A673 (cell line): ENCODE measurements at regions not wholly inside any gene's neighbourhood (a gene's known extent, or its start where the extent isn't known, plus 50 kb on each side); places are given as distances from the start of the nearest gene placed in this dataset.

Experiments
- BruUV-seq: library from RNA; stranded (reverse); fragments of 400-500 nt; replicated peaks from 2 replicates; lab custom pipeline; 2021; lab: Mats Ljungman, UMichigan
- CTCF ChIA-PET: fragments of 300-600 bp; sonication (Branson Sonifier 250); formaldehyde crosslinking; loops from one replicate; lab custom pipeline; 2022; ENCODE audit warnings: antibody characterized with exemption; lab: Charles Lee
- POLR2A ChIA-PET: fragments of 300-600 bp; sonication (Branson Sonifier 250); formaldehyde crosslinking; loops from one replicate; lab custom pipeline; 2022; ENCODE audit warnings: antibody characterized with exemption; ENCODE audit not compliant: low non-redundant PET; lab: Charles Lee
- DNase-seq: peaks from one replicate; pipeline ENCODE4 v3.0.0-alpha.2; 2015; ENCODE audit warnings: low spot score
- H3K27ac ChIP-seq: fragments of 200-600 bp; sonication (generic); 2 replicates; pipeline ENCODE4 v1.5.1; 2016; ENCODE audit warnings: mixed run types, low read depth, mild to moderate bottlenecking, mixed read lengths, antibody characterized with exemption, low read length; ENCODE audit not compliant: poor library complexity, severe bottlenecking
- H3K27me3 ChIP-seq: fragments of 200-600 bp; sonication (generic); replicated peaks from 2 replicates; pipeline ENCODE4 v1.6.1; 2017; ENCODE audit warnings: mixed run types, low read depth, mild to moderate bottlenecking, mixed read lengths, antibody characterized with exemption, low read length; ENCODE audit not compliant: insufficient read depth, poor library complexity
- H3K36me3 ChIP-seq: fragments of 200-600 bp; sonication (generic); 2 replicates; pipeline ENCODE4 v1.6.1; 2016; ENCODE audit warnings: mixed run types, mild to moderate bottlenecking, mixed read lengths, antibody characterized with exemption, low read length; ENCODE audit not compliant: insufficient read depth, poor library complexity, severe bottlenecking
- H3K4me1 ChIP-seq: fragments of 200-600 bp; sonication (generic); 2 replicates; pipeline ENCODE4 v1.6.1; 2017; ENCODE audit warnings: mixed run types, mild to moderate bottlenecking, mixed read lengths, antibody characterized with exemption, low read length; ENCODE audit not compliant: insufficient read depth, poor library complexity, severe bottlenecking
- H3K4me3 ChIP-seq: fragments of 200-600 bp; sonication (generic); 2 replicates; pipeline ENCODE4 v1.5.1; 2016; ENCODE audit warnings: low read depth, mixed run types, mild to moderate bottlenecking, mixed read lengths, low read length; ENCODE audit not compliant: poor library complexity, severe bottlenecking
- H3K9me3 ChIP-seq: fragments of 200-600 bp; sonication (generic); 2 replicates; pipeline ENCODE4 v1.6.1; 2016; ENCODE audit warnings: mixed run types, low read depth, mild to moderate bottlenecking, mixed read lengths, antibody characterized with exemption, low read length; ENCODE audit not compliant: poor library complexity, severe bottlenecking
- EZH2 ChIP-seq: fragments of 200-600 bp; sonication (generic); IDR thresholded peaks from 2 replicates; pipeline ENCODE4 v1.6.1; 2017; ENCODE audit warnings: borderline replicate concordance, low read depth, mild to moderate bottlenecking, mixed read lengths, antibody characterized with exemption, low read length; ENCODE audit not compliant: poor library complexity, severe bottlenecking
- intact Hi-C: fragments of 100-400 bp; cut with micrococcal nuclease; formaldehyde crosslinking; loops from one replicate; pipeline ENCODE4 v1.10.0; 2022; ENCODE audit not compliant: unreplicated experiment
- TF ChIP-seq, protein P1 (sequence below): fragments of 300-800, 200-600 bp; sonication (generic); conservative IDR thresholded peaks from 2 replicates; pipeline ENCODE4 v1.5.1; 2017; ENCODE audit warnings: low read depth, mild to moderate bottlenecking, antibody characterized with exemption, low read length, moderate library complexity, mixed read lengths

DNA sequence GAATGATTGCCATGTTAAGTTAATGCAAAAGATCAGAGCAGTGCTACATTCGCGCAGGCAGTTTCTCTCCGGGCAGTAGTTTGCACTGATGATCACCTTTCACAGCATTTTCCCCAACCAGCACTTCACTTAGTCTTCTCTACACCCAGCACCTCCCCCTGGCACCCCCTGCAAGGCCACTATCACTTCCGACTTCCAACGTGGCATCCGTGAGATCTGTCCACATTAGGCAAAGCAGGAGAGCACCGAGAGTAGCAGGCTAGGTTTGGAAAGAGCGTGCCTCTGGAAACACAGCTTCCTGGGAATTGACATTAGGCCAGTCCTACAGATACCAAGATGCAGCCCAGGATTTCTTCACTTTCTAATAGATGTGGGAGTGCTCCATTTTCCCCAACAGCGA lies 180.2 kb upstream of the CDIN1 start:
- H3K4me1 ChIP-seq, result peaks cover 17% of the 10 kb centered on the region
- no peaks in the 10 kb centered on the region for H3K36me3 ChIP-seq
- TF ChIP-seq EZH2, result no peak
- TF ChIP-seq, protein P1, sequence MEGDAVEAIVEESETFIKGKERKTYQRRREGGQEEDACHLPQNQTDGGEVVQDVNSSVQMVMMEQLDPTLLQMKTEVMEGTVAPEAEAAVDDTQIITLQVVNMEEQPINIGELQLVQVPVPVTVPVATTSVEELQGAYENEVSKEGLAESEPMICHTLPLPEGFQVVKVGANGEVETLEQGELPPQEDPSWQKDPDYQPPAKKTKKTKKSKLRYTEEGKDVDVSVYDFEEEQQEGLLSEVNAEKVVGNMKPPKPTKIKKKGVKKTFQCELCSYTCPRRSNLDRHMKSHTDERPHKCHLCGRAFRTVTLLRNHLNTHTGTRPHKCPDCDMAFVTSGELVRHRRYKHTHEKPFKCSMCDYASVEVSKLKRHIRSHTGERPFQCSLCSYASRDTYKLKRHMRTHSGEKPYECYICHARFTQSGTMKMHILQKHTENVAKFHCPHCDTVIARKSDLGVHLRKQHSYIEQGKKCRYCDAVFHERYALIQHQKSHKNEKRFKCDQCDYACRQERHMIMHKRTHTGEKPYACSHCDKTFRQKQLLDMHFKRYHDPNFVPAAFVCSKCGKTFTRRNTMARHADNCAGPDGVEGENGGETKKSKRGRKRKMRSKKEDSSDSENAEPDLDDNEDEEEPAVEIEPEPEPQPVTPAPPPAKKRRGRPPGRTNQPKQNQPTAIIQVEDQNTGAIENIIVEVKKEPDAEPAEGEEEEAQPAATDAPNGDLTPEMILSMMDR, result no peak
- H3K27ac ChIP-seq, result no peak overlapping the region
- ChIA-PET CTCF (no interaction called here), POLR2A (no interaction called here)
- BruUV-seq, result no TSS peak
- no peaks in the 10 kb centered on the region for H3K27me3 ChIP-seq
- no peaks in the 10 kb centered on the region for H3K9me3 ChIP-seq
- intact Hi-C loops, result no loop called here
- no peak overlapping the region for H3K4me3 ChIP-seq
- no peak for DNase-seq

GRCh38 chr15:36400936-36401585 lies 178.4 kb upstream of the CDIN1 start:
- Histone ChIP-seq H3K4me3 (no peak overlapping the region), H3K9me3 (no peaks in the 10 kb centered on the region), H3K27ac (no peak overlapping the region), H3K27me3 (no peaks in the 10 kb centered on the region), H3K4me1 (peaks cover 17% of the 10 kb centered on the region), H3K36me3 (no peaks in the 10 kb centered on the region)
- ChIA-PET CTCF (no interaction called here), POLR2A (no interaction called here)
- no TSS peak for BruUV-seq
- TF ChIP-seq EZH2, result no peak
- no peak for DNase-seq
- intact Hi-C loops, result no loop called here

GRCh38 chr15:36401586-36401966 lies 177.8 kb upstream of the CDIN1 start:
- CTCF ChIA-PET, result no interaction called here
- no peak overlapping the region for H3K4me3 ChIP-seq
- no TSS peak for BruUV-seq
- no peak for DNase-seq
- no peaks in the 10 kb centered on the region for H3K9me3 ChIP-seq
- H3K36me3 ChIP-seq, result no peaks in the 10 kb centered on the region
- POLR2A ChIA-PET, result no interaction called here
- intact Hi-C loops, result no loop called here
- H3K27me3 ChIP-seq, result no peaks in the 10 kb centered on the region
- TF ChIP-seq EZH2, result no peak
- TF ChIP-seq, protein P1, result no peak
- no peak overlapping the region for H3K27ac ChIP-seq
- peaks cover 17% of the 10 kb centered on the region for H3K4me1 ChIP-seq

DNA sequence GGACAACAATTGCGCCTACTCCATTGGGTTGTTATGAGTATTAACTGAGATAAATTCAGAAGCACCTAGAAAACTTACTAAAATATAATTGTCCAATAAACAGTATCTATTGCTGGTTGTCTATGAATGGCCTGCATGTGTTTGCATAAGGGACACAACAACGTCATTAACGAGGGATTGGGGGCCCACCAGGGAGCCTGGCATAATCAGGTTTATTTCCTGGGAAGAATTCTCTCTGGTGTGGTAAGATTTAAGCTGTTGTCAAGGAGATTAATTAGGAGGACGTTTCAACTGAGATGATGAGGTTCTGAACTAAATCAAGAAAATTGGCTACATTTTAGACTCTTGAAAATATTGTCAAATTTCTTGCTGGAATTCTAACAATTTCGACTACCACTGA lies 176.1 kb upstream of the CDIN1 start:
- Histone ChIP-seq H3K36me3 (no peaks in the 10 kb centered on the region), H3K4me1 (peaks cover 27% of the 10 kb centered on the region), H3K9me3 (no peaks in the 10 kb centered on the region), H3K27ac (peak overlapping the region; percentile 14), H3K27me3 (no peaks in the 10 kb centered on the region), H3K4me3 (no peak overlapping the region)
- no TSS peak for BruUV-seq
- peak; percentile 81 for DNase-seq
- CTCF ChIA-PET, result no interaction called here
- no peak for TF ChIP-seq EZH2
- TF ChIP-seq, protein P1, result no peak
- POLR2A ChIA-PET, result no interaction called here
- intact Hi-C loops, result no loop called here
